EL (cell line): ENCODE measurements at regions not wholly inside any gene's neighbourhood (a gene's known extent, or its start where the extent isn't known, plus 50 kb on each side); places are given as distances from the start of the nearest gene placed in this dataset.

Experiments used
- DNase-seq: peaks from one replicate; pipeline ENCODE4 v3.0.0-alpha.2; 2016

- no peak for DNase-seq
Observed at GRCh38 chr10:2128991-2129390, 391.7 kb upstream of the ADARB2 start.

- no peak for DNase-seq
Observed at GRCh38 chr10:2124135-2124534, 386.8 kb upstream of the ADARB2 start.

GRCh38 chr10:2122431-2123124 lies 385.3 kb upstream of the ADARB2 start:
- DNase-seq = no peak

GRCh38 chr10:2121929-2122328 lies 384.6 kb upstream of the ADARB2 start:
- no peak for DNase-seq

- DNase-seq = no peak
Observed at GRCh38 chr10:2121315-2121714, 384.0 kb upstream of the ADARB2 start.

GRCh38 chr10:2120746-2121145 lies 383.4 kb upstream of the ADARB2 start:
- no peak for DNase-seq

GRCh38 chr10:2119316-2119715 lies 382.0 kb upstream of the ADARB2 start:
- no peak for DNase-seq

- DNase-seq = no peak
Observed at GRCh38 chr10:2118201-2118600, 380.9 kb upstream of the ADARB2 start.

GRCh38 chr10:2117641-2118040 lies 380.3 kb upstream of the ADARB2 start:
- no peak for DNase-seq

GRCh38 chr10:2111965-2112364 lies 374.6 kb upstream of the ADARB2 start:
- DNase-seq = no peak

- DNase-seq = no peak
Observed at GRCh38 chr10:2108496-2108895, 371.2 kb upstream of the ADARB2 start.

- no peak for DNase-seq
Observed at GRCh38 chr10:2106641-2107040, 369.3 kb upstream of the ADARB2 start.

- DNase-seq = no peak
Observed at GRCh38 chr10:2099321-2099720, 362.0 kb upstream of the ADARB2 start.

GRCh38 chr10:2097937-2098336 lies 360.6 kb upstream of the ADARB2 start:
- no peak for DNase-seq

- DNase-seq = no peak
Observed at GRCh38 chr10:2094171-2094570, 356.8 kb upstream of the ADARB2 start.

GRCh38 chr10:2083591-2083990 lies 346.3 kb upstream of the ADARB2 start:
- DNase-seq = no peak

GRCh38 chr10:2081501-2081900 lies 344.2 kb upstream of the ADARB2 start:
- no peak for DNase-seq

- no peak for DNase-seq
Observed at GRCh38 chr10:2079603-2080078, 342.3 kb upstream of the ADARB2 start.

GRCh38 chr10:2077231-2077630 lies 339.9 kb upstream of the ADARB2 start:
- no peak for DNase-seq

- DNase-seq = no peak
Observed at GRCh38 chr10:2076528-2076927, 339.2 kb upstream of the ADARB2 start.

GRCh38 chr10:2067015-2067414 lies 329.7 kb upstream of the ADARB2 start:
- DNase-seq = no peak

GRCh38 chr10:2054728-2055127 lies 317.4 kb upstream of the ADARB2 start:
- DNase-seq = no peak

GRCh38 chr10:2053805-2054204 lies 316.5 kb upstream of the ADARB2 start:
- DNase-seq = no peak

GRCh38 chr10:2051108-2051507 lies 313.8 kb upstream of the ADARB2 start:
- no peak for DNase-seq

- DNase-seq = no peak
Observed at GRCh38 chr10:2049560-2049959, 312.2 kb upstream of the ADARB2 start.
